Stomach (tissue), 4 donors: ENCODE measurements at regions not wholly inside any gene's neighbourhood (a gene's known extent, or its start where the extent isn't known, plus 50 kb on each side); places are given as distances from the start of the nearest gene placed in this dataset.

Experiments
- CTCF ChIP-seq, 7 experiments: fragments of 450-650 bp in 4 of 7; fragments of 200-600 bp in 3 of 7; sonication (generic) in 3 of 7; IDR thresholded peaks; one replicate each; pipeline ENCODE4 v1.5.1; 2016 to 2019; ENCODE audit warnings: antibody characterized with exemption in 7 of 7, control low read depth in 2 of 7, mild to moderate bottlenecking in 1 of 7
- POLR2A ChIP-seq, 4 donors: fragments of 450-650 bp; IDR thresholded peaks; one replicate each; pipeline ENCODE4 v1.6.1; 2016; ENCODE audit warnings: antibody characterized with exemption in 4 of 4, control low read depth in 2 of 4, mild to moderate bottlenecking in 1 of 4, moderate library complexity in 1 of 4
- POLR2AphosphoS5 ChIP-seq, 3 donors: sonication (generic); formaldehyde crosslinking; IDR thresholded peaks; one replicate each; pipeline ENCODE4 v1.6.1; 2016; ENCODE audit warnings: antibody characterized with exemption in 3 of 3

GRCh38 chr2:134073023-134073422, 180.8 kb upstream of the MGAT5 start:
- no peak for TF ChIP-seq CTCF (IDR thresholded peaks at IDR 0.05)
- TF ChIP-seq POLR2A (IDR thresholded peaks at IDR 0.05): no peak
- TF ChIP-seq POLR2AphosphoS5 (IDR thresholded peaks at IDR 0.05): no peak
